SK-N-SH (cell line): ENCODE measurements at regions not wholly inside any gene's neighbourhood (a gene's known extent, or its start where the extent isn't known, plus 50 kb on each side); places are given as distances from the start of the nearest gene placed in this dataset.

Experiments used
- CTCF ChIA-PET: fragments of 300-600, 350-600 bp; formaldehyde crosslinking; extraction: SDS; loops from one replicate; lab custom pipeline; 2021; lab: Yijun Ruan, JAX
- POLR2A ChIA-PET: fragments of 350-600 bp; sonication (Branson Sonifier 250); formaldehyde crosslinking; extraction: SDS; loops from one replicate; lab custom pipeline; 2020; ENCODE audit warnings: antibody characterized with exemption, inconsistent platforms; lab: Yijun Ruan, JAX
- DNase-seq: peaks from one replicate; pipeline ENCODE4 v3.0.0; 2012
- H2AFZ ChIP-seq: fragments of 200-600 bp; sonication (generic); 2 replicates; pipeline ENCODE4 v1.8.1; 2016; ENCODE audit warnings: antibody characterized with exemption, mild to moderate bottlenecking, low read depth
- H3F3A ChIP-seq: fragments of 200-600 bp; sonication (generic); replicated peaks from 2 replicates; pipeline ENCODE3; 2016; ENCODE audit warnings: antibody characterized with exemption, mild to moderate bottlenecking; ENCODE audit not compliant: insufficient read depth
- H3K27ac ChIP-seq, 2 experiments: fragments of 200-500 bp in 1 of 2; fragments of 200-600 bp in 1 of 2; sonication (Bioruptor generic) in 1 of 2; sonication (generic), shearing (Covaris generic) in 1 of 2; 2 replicates each; pipeline versions ENCODE4 v1.5.1 to v1.6.1; 2014 to 2016; ENCODE audit warnings: low read depth in 2 of 2, inconsistent platforms in 1 of 2, low read length in 1 of 2, mild to moderate bottlenecking in 1 of 2, mixed read lengths in 1 of 2
- H3K27me3 ChIP-seq: fragments of 200-600 bp; sonication (generic), shearing (Covaris generic); 2 replicates; pipeline ENCODE4 v1.6.1; 2016; ENCODE audit warnings: mixed run types; ENCODE audit not compliant: insufficient read depth
- H3K36me3 ChIP-seq, 2 experiments: fragments of 200-500 bp in 1 of 2; fragments of 200-600 bp in 1 of 2; sonication (Bioruptor generic) in 1 of 2; sonication (generic) in 1 of 2; replicated peaks in 1 of 2; 2 replicates each; pipeline versions ENCODE3 to v1.5.1; 2014 to 2016; ENCODE audit warnings: low read length in 1 of 2, mild to moderate bottlenecking in 1 of 2; ENCODE audit not compliant: insufficient read depth in 2 of 2, control insufficient read depth in 1 of 2
- H3K4me1 ChIP-seq, 2 experiments: fragments of 200-500 bp in 1 of 2; fragments of 200-600 bp in 1 of 2; sonication (Bioruptor generic) in 1 of 2; sonication (generic), shearing (Covaris generic) in 1 of 2; 2 replicates each; pipeline versions ENCODE4 v1.5.1 to v1.6.1; 2014 to 2016; ENCODE audit warnings: low read depth in 1 of 2, low read length in 1 of 2, mixed run types in 1 of 2; ENCODE audit not compliant: insufficient read depth in 2 of 2, control insufficient read depth in 1 of 2
- H3K4me2 ChIP-seq: fragments of 200-600 bp; sonication (generic), shearing (Covaris generic); 2 replicates; pipeline ENCODE4 v1.6.1; 2017; ENCODE audit warnings: mixed run types
- H3K4me3 ChIP-seq, 2 experiments: fragments of 200-500 bp in 1 of 2; fragments of 200-600 bp in 1 of 2; sonication (Bioruptor generic) in 1 of 2; sonication (generic), shearing (Covaris generic) in 1 of 2; 2 replicates each; pipeline versions ENCODE4 v1.5.1 to v1.8.1; 2014 to 2016; ENCODE audit warnings: low read depth in 2 of 2, inconsistent platforms in 1 of 2, low read length in 1 of 2, mild to moderate bottlenecking in 1 of 2, mixed read lengths in 1 of 2, moderate library complexity in 1 of 2
- H3K79me2 ChIP-seq: fragments of 200-600 bp; sonication (generic); 2 replicates; pipeline ENCODE4 v1.8.1; 2017; ENCODE audit warnings: mild to moderate bottlenecking; ENCODE audit not compliant: insufficient read depth
- H3K9ac ChIP-seq: fragments of 200-600 bp; sonication (generic); 2 replicates; pipeline ENCODE4 v1.6.1; 2017; ENCODE audit warnings: mixed run types
- H3K9me2 ChIP-seq: fragments of 200-600 bp; sonication (generic); 2 replicates; pipeline ENCODE4 v1.6.1; 2017; ENCODE audit warnings: mixed run types
- H3K9me3 ChIP-seq: fragments of 200-600 bp; sonication (generic); 2 replicates; pipeline ENCODE4 v1.6.1; 2017; ENCODE audit warnings: mixed run types, mild to moderate bottlenecking, moderate library complexity
- H4K20me1 ChIP-seq: fragments of 200-600 bp; sonication (generic); 2 replicates; pipeline ENCODE4 v1.6.1; 2017; ENCODE audit warnings: mild to moderate bottlenecking, mixed run types; ENCODE audit not compliant: insufficient read depth
- CHD2 ChIP-seq: fragments of 150-350 bp; IDR thresholded peaks from 2 replicates; pipeline ENCODE4 v1.6.1; 2018; ENCODE audit warnings: low read length; ENCODE audit not compliant: partially characterized antibody
- EZH2phosphoT487 ChIP-seq: fragments of 200-600 bp; sonication (generic); IDR thresholded peaks from 2 replicates; pipeline ENCODE4 v1.6.1; 2017; ENCODE audit warnings: low read depth, mixed run types, mild to moderate bottlenecking, antibody characterized with exemption, moderate library complexity, borderline replicate concordance
- FOXJ3 ChIP-seq: sonication (generic); formaldehyde crosslinking; IDR thresholded peaks from 2 replicates; pipeline ENCODE4 v1.5.1; 2020; ENCODE audit warnings: mild to moderate bottlenecking, missing genetic modification reagents
- FOXM1 ChIP-seq: IDR thresholded peaks from 2 replicates; pipeline ENCODE4 v1.4.0; 2012; ENCODE audit warnings: low read depth, mild to moderate bottlenecking
- GABPA ChIP-seq: IDR thresholded peaks from 2 replicates; pipeline ENCODE4 v1.4.0; 2012; ENCODE audit warnings: low read depth, mild to moderate bottlenecking
- GATA2 ChIP-seq: sonication (generic); formaldehyde crosslinking; IDR thresholded peaks from 2 replicates; pipeline ENCODE4 v1.5.0; 2020; ENCODE audit warnings: mild to moderate bottlenecking, missing genetic modification reagents
- JUND ChIP-seq: IDR thresholded peaks from 2 replicates; pipeline ENCODE4 v1.4.0; 2012
- MEF2A ChIP-seq: IDR thresholded peaks from 2 replicates; pipeline ENCODE4 v1.4.0; 2012; ENCODE audit warnings: low read depth, borderline replicate concordance
- MXI1 ChIP-seq: IDR thresholded peaks from 2 replicates; pipeline ENCODE4 v1.6.1; 2012; ENCODE audit warnings: mild to moderate bottlenecking, low read depth, low read length, improper control_type of control experiment
- NRF1 ChIP-seq: IDR thresholded peaks from 2 replicates; pipeline ENCODE4 v1.6.1; 2012; ENCODE audit warnings: low read depth, mild to moderate bottlenecking, low read length
- RFX5 ChIP-seq: IDR thresholded peaks from 2 replicates; pipeline ENCODE4 v1.6.1; 2012; ENCODE audit warnings: mild to moderate bottlenecking, improper control_type of control experiment, low read length
- RXRA ChIP-seq: IDR thresholded peaks from 2 replicates; pipeline ENCODE4 v1.4.0; 2012; ENCODE audit warnings: low read depth, mild to moderate bottlenecking, borderline replicate concordance
- SIN3A ChIP-seq: IDR thresholded peaks from 2 replicates; pipeline ENCODE4 v1.6.1; 2012; ENCODE audit warnings: low read depth, mild to moderate bottlenecking, low read length, moderate library complexity, borderline replicate concordance
- SMC3 ChIP-seq: IDR thresholded peaks from 2 replicates; pipeline ENCODE4 v1.6.1; 2012; ENCODE audit warnings: low read depth, low read length, improper control_type of control experiment
- TCF12 ChIP-seq: IDR thresholded peaks from 2 replicates; pipeline ENCODE4 v1.4.0; 2012
- TEAD4 ChIP-seq: IDR thresholded peaks from 2 replicates; pipeline ENCODE4 v1.4.0; 2012; ENCODE audit warnings: mild to moderate bottlenecking, borderline replicate concordance; ENCODE audit not compliant: insufficient read depth
- WGBS: methylation state at CpG from one replicate; pipeline ENCODE4 v1.1.6; 2017; ENCODE audit warnings: low lambda C conversion rate; 5-methylcytosine and 5-hydroxymethylcytosine counted together
- TF ChIP-seq, protein P1 (sequence below): fragments of 150-350 bp; IDR thresholded peaks from 2 replicates; pipeline ENCODE4 v1.6.1; 2016; ENCODE audit warnings: mild to moderate bottlenecking, low read depth, low read length
- TF ChIP-seq, protein P2 (sequence below): IDR thresholded peaks from 2 replicates; pipeline ENCODE4 v1.4.0; 2012; ENCODE audit warnings: low read depth, borderline replicate concordance
- TF ChIP-seq, protein P3 (sequence below): fragments of 200-600 bp; sonication (generic); IDR thresholded peaks from 2 replicates; pipeline ENCODE4 v1.6.1; 2017; ENCODE audit warnings: antibody characterized with exemption, mild to moderate bottlenecking, moderate library complexity
- TF ChIP-seq, protein P4 (sequence below): IDR thresholded peaks from 2 replicates; pipeline ENCODE4 v1.4.0; 2012; ENCODE audit warnings: low read depth

DNA sequence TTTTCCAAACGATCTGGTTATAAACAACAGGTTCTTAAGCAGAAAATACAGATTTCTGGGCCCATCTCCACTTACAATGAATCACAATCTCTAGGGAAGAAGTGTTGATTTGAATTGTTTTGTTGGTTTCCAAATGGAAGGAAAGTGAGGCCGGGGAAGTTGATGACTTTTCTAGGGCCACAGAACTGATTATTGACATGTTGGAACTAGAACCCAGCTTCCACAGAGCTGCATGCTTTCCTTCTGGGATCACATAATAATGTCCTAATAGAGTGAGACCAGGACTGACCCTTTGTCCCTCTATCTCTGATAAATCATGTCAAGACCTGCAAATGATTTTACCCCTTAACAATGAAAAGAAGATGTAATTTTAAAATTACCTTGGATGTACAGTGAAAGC, 332.2 kb downstream of the OSR1 start:
- H3K27me3 ChIP-seq, result no peaks in the 10 kb centered on the region
- H3K36me3 ChIP-seq, result no peaks in the 10 kb centered on the region
- no peak overlapping the region for H3K27ac ChIP-seq
- no peaks in the 10 kb centered on the region for H3K79me2 ChIP-seq
- H2AFZ ChIP-seq, result no peak overlapping the region
- CTCF ChIA-PET, result interaction anchor here (1.4 kb wide), 1 partner anchor 337 kb away, joined by 3 read pairs; no protein-coding TSS in a partner anchor
- DNase-seq, result no peak
- no peaks in the 10 kb centered on the region for H4K20me1 ChIP-seq
- TF ChIP-seq TCF12 (no peak), JUND (no peak), SIN3A (no peak), FOXM1 (no peak), MXI1 (no peak), FOXJ3 (CRISPR knock-in tag) (no peak), CHD2 (no peak), RFX5 (no peak), EZH2phosphoT487 (no peak), SMC3 (no peak), NRF1 (no peak), TEAD4 (no peak), MEF2A (no peak), GABPA (no peak), GATA2 (no peak), RXRA (no peak)
- TF ChIP-seq, protein P1, sequence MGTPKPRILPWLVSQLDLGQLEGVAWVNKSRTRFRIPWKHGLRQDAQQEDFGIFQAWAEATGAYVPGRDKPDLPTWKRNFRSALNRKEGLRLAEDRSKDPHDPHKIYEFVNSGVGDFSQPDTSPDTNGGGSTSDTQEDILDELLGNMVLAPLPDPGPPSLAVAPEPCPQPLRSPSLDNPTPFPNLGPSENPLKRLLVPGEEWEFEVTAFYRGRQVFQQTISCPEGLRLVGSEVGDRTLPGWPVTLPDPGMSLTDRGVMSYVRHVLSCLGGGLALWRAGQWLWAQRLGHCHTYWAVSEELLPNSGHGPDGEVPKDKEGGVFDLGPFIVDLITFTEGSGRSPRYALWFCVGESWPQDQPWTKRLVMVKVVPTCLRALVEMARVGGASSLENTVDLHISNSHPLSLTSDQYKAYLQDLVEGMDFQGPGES, result no peak
- TF ChIP-seq, protein P2, sequence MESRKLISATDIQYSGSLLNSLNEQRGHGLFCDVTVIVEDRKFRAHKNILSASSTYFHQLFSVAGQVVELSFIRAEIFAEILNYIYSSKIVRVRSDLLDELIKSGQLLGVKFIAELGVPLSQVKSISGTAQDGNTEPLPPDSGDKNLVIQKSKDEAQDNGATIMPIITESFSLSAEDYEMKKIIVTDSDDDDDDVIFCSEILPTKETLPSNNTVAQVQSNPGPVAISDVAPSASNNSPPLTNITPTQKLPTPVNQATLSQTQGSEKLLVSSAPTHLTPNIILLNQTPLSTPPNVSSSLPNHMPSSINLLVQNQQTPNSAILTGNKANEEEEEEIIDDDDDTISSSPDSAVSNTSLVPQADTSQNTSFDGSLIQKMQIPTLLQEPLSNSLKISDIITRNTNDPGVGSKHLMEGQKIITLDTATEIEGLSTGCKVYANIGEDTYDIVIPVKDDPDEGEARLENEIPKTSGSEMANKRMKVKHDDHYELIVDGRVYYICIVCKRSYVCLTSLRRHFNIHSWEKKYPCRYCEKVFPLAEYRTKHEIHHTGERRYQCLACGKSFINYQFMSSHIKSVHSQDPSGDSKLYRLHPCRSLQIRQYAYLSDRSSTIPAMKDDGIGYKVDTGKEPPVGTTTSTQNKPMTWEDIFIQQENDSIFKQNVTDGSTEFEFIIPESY, result no peak
- TF ChIP-seq, protein P3, sequence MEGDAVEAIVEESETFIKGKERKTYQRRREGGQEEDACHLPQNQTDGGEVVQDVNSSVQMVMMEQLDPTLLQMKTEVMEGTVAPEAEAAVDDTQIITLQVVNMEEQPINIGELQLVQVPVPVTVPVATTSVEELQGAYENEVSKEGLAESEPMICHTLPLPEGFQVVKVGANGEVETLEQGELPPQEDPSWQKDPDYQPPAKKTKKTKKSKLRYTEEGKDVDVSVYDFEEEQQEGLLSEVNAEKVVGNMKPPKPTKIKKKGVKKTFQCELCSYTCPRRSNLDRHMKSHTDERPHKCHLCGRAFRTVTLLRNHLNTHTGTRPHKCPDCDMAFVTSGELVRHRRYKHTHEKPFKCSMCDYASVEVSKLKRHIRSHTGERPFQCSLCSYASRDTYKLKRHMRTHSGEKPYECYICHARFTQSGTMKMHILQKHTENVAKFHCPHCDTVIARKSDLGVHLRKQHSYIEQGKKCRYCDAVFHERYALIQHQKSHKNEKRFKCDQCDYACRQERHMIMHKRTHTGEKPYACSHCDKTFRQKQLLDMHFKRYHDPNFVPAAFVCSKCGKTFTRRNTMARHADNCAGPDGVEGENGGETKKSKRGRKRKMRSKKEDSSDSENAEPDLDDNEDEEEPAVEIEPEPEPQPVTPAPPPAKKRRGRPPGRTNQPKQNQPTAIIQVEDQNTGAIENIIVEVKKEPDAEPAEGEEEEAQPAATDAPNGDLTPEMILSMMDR, result no peak
- TF ChIP-seq, protein P4, sequence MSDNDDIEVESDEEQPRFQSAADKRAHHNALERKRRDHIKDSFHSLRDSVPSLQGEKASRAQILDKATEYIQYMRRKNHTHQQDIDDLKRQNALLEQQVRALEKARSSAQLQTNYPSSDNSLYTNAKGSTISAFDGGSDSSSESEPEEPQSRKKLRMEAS, result no peak
- H3K4me3 ChIP-seq, result no peak overlapping the region
- H3K9ac ChIP-seq, result no peak overlapping the region
- H3K4me1 ChIP-seq, result peaks cover 0 to 6% of the 10 kb centered on the region in 2 experiments; a peak in 3 of 4 replicates
- peaks cover 6% of the 10 kb centered on the region for H3F3A ChIP-seq
- H3K4me2 ChIP-seq, result no peak overlapping the region
- POLR2A ChIA-PET, result no interaction called here
- no peaks in the 10 kb centered on the region for H3K9me3 ChIP-seq
- no peaks in the 10 kb centered on the region for H3K9me2 ChIP-seq
- 76% methylated on average over 2 of the region's 2 CpGs for WGBS
